OCI-LY1 (cell line): ENCODE measurements at regions not wholly inside any gene's neighbourhood (a gene's known extent, or its start where the extent isn't known, plus 50 kb on each side); places are given as distances from the start of the nearest gene placed in this dataset.

ENCODE experiments used
- H2AFZ ChIP-seq: fragments of 200-600 bp; sonication (generic), shearing (Covaris generic); 2 replicates; pipeline ENCODE4 v1.6.0; 2014; ENCODE audit warnings: antibody characterized with exemption, mild to moderate bottlenecking, low read length
- H3F3A ChIP-seq: fragments of 200-600 bp; sonication (generic), shearing (Covaris generic); 2 replicates; pipeline ENCODE4 v1.6.0; 2014; ENCODE audit warnings: mild to moderate bottlenecking, antibody characterized with exemption, low read length, moderate library complexity; ENCODE audit not compliant: insufficient read depth
- H3K27ac ChIP-seq: fragments of 200-600 bp; sonication (generic); 2 replicates; pipeline ENCODE4 v1.5.1; 2014; ENCODE audit warnings: low read length, mixed run types, mild to moderate bottlenecking, low read depth; ENCODE audit not compliant: poor library complexity, severe bottlenecking
- H3K27me3 ChIP-seq: fragments of 200-600 bp; sonication (generic); 2 replicates; pipeline ENCODE4 v1.6.0; 2014; ENCODE audit warnings: antibody characterized with exemption, mild to moderate bottlenecking, low read length, moderate library complexity; ENCODE audit not compliant: insufficient read depth
- H3K36me3 ChIP-seq: fragments of 200-600 bp; sonication (generic); 2 replicates; pipeline ENCODE4 v1.6.1; 2014; ENCODE audit warnings: mild to moderate bottlenecking, antibody characterized with exemption, low read length, moderate library complexity, mixed read lengths; ENCODE audit not compliant: insufficient read depth
- H3K4me1 ChIP-seq: fragments of 200-600 bp; sonication (generic); 2 replicates; pipeline ENCODE4 v1.5.1; 2014; ENCODE audit warnings: mild to moderate bottlenecking, low read length, moderate library complexity; ENCODE audit not compliant: insufficient read depth, severe bottlenecking
- H3K4me2 ChIP-seq: fragments of 200-600 bp; sonication (generic), shearing (Covaris generic); 2 replicates; pipeline ENCODE4 v1.6.1; 2014; ENCODE audit warnings: low read length
- H3K4me3 ChIP-seq: fragments of 200-600 bp; sonication (generic); 2 replicates; pipeline ENCODE4 v1.5.1; 2014; ENCODE audit warnings: low read length, low read depth, mild to moderate bottlenecking, mixed read lengths; ENCODE audit not compliant: poor library complexity, severe bottlenecking
- H3K79me2 ChIP-seq: fragments of 200-600 bp; shearing (Covaris generic); 2 replicates; pipeline ENCODE4 v1.6.1; 2016; ENCODE audit warnings: mixed run types, low read length, mixed read lengths; ENCODE audit not compliant: insufficient read depth
- H3K9ac ChIP-seq: fragments of 200-600 bp; sonication (generic), shearing (Covaris generic); 2 replicates; pipeline ENCODE4 v1.6.1; 2014; ENCODE audit warnings: mild to moderate bottlenecking, low read length, mixed read lengths
- H3K9me2 ChIP-seq: fragments of 200-600 bp; sonication (generic), shearing (Covaris generic); 2 replicates; pipeline ENCODE4 v1.6.1; 2014; ENCODE audit warnings: low read depth, mild to moderate bottlenecking, low read length, mixed read lengths
- H3K9me3 ChIP-seq: fragments of 200-600 bp; shearing (Covaris generic); 2 replicates; pipeline ENCODE4 v1.6.1; 2014; ENCODE audit warnings: low read length, mixed read lengths
- H4K20me1 ChIP-seq: fragments of 200-600 bp; sonication (generic), shearing (Covaris generic); 2 replicates; pipeline ENCODE4 v1.6.0; 2016; ENCODE audit warnings: mild to moderate bottlenecking, low read length; ENCODE audit not compliant: insufficient read depth
- CTCF ChIP-seq: fragments of 200-600 bp; sonication (generic), shearing (Covaris generic); IDR thresholded peaks from 2 replicates; pipeline ENCODE4 v1.5.1; 2017; ENCODE audit warnings: mild to moderate bottlenecking, antibody characterized with exemption, low read length, moderate library complexity, mixed read lengths
- EZH2 ChIP-seq: fragments of 200-600 bp; sonication (generic), shearing (Covaris generic); IDR thresholded peaks from 2 replicates; pipeline ENCODE4 v1.8.0; 2017; ENCODE audit warnings: borderline replicate concordance, mixed run types, mild to moderate bottlenecking, antibody characterized with exemption, low read length, moderate library complexity, mixed read lengths

- H2AFZ ChIP-seq = no peak overlapping the region
- H3K9me2 ChIP-seq = no peaks in the 10 kb centered on the region
- no peaks in the 10 kb centered on the region for H3F3A ChIP-seq
Observed at GRCh38 chr13:80975903-80976302, 635.0 kb upstream of the SPRY2 start.

GRCh38 chr13:80973721-80974120 is 632.8 kb upstream of the SPRY2 start:
- no peaks in the 10 kb centered on the region for H3F3A ChIP-seq
- H3K4me1 ChIP-seq = peaks cover 18% of the 10 kb centered on the region
- no peaks in the 10 kb centered on the region for H3K9me3 ChIP-seq
- no peaks in the 10 kb centered on the region for H3K79me2 ChIP-seq
- H3K36me3 ChIP-seq = no peaks in the 10 kb centered on the region
- H3K4me2 ChIP-seq = no peak overlapping the region
- H2AFZ ChIP-seq = no peak overlapping the region
- H3K27me3 ChIP-seq = no peaks in the 10 kb centered on the region
- H3K27ac ChIP-seq = no peak overlapping the region
- TF ChIP-seq EZH2 (no peak), CTCF (no peak)
- H3K9ac ChIP-seq = no peak overlapping the region
- H4K20me1 ChIP-seq = no peaks in the 10 kb centered on the region
- no peaks in the 10 kb centered on the region for H3K9me2 ChIP-seq
- no peak overlapping the region for H3K4me3 ChIP-seq

More at GRCh38 chr13:80975903-80976302, 635.0 kb upstream of the SPRY2 start:
- Histone ChIP-seq H3K27ac (no peak overlapping the region), H3K27me3 (no peaks in the 10 kb centered on the region), H3K79me2 (no peaks in the 10 kb centered on the region), H3K4me1 (peaks cover 14% of the 10 kb centered on the region), H3K36me3 (no peaks in the 10 kb centered on the region), H3K4me3 (no peak overlapping the region), H3K9me3 (no peaks in the 10 kb centered on the region), H3K4me2 (no peak overlapping the region), H4K20me1 (no peaks in the 10 kb centered on the region), H3K9ac (no peak overlapping the region)
- TF ChIP-seq EZH2 (no peak), CTCF (no peak)

- H3K4me3 ChIP-seq = no peak overlapping the region
- H4K20me1 ChIP-seq = no peaks in the 10 kb centered on the region
- no peak overlapping the region for H3K4me2 ChIP-seq
- H3K9me2 ChIP-seq = no peaks in the 10 kb centered on the region
- no peak overlapping the region for H2AFZ ChIP-seq
- H3K36me3 ChIP-seq = no peaks in the 10 kb centered on the region
- no peaks in the 10 kb centered on the region for H3F3A ChIP-seq
- peaks cover 18% of the 10 kb centered on the region for H3K4me1 ChIP-seq
- H3K9ac ChIP-seq = no peak overlapping the region
- H3K9me3 ChIP-seq = no peaks in the 10 kb centered on the region
- H3K27ac ChIP-seq = no peak overlapping the region
- no peaks in the 10 kb centered on the region for H3K79me2 ChIP-seq
- no peaks in the 10 kb centered on the region for H3K27me3 ChIP-seq
- no peak for TF ChIP-seq CTCF
- TF ChIP-seq EZH2 = no peak
Observed at GRCh38 chr13:80972857-80973478, 632.0 kb upstream of the SPRY2 start.
